Lung microvascular endothelial cell (primary cell): ENCODE measurements at regions not wholly inside any gene's neighbourhood (a gene's known extent, or its start where the extent isn't known, plus 50 kb on each side); places are given as distances from the start of the nearest gene placed in this dataset.
"Not testable (repeated sequence)": the region's sequence is repeated elsewhere in the genome, so short reads cannot be mapped to it uniquely, and the experiment has no call there.

Experiments used
- DNase-seq, 2 donors: peaks; one replicate each; pipeline versions ENCODE4 v3.0.0 to v3.0.0-alpha.2; 2010; ENCODE audit warnings: low read depth in 2 of 2

DNA sequence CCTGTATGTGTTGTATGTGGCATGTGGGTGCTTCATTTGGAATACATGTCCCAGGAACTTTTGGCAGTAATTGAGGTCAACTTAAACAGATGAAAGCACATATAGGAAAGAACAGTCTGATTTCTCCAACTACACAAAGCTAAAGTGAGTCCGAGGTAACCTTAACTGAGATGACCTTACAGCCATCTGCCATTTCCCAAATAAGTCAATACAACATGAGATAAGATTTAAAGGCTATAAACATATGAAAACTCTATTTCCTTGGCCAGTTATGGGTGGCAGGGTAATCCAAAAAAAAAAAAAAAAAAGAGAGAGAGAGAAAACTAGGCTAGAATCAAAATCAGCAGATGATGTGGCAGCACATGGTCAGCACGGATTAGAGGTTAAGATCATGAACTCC, 1068.3 kb downstream of the KHDRBS2 start:
- no peak for DNase-seq

DNA sequence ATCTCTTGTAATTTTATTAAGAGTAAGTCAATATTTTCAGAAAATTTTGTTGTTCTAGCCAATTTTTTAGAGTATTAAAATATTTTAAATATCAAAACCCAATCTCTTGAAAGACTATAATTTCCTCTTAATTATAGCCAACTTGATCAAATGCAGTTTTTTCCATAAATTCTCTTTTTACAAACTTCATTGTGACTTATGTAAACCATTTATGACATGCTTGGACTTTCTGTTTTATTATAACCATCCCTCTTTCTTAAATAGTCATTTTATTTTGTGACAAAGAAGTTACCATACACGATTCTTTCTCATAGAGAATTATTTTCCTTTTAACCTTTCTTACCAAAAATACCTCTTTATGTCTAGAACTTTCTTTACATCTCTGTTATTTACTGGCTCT, 1075.5 kb downstream of the KHDRBS2 start:
- DNase-seq: no peak

GRCh38 chr6:61203966-61204496, 1082.0 kb downstream of the KHDRBS2 start:
- no peak for DNase-seq

GRCh38 chr6:61200444-61200843, 1085.6 kb downstream of the KHDRBS2 start:
- no peak for DNase-seq

DNA sequence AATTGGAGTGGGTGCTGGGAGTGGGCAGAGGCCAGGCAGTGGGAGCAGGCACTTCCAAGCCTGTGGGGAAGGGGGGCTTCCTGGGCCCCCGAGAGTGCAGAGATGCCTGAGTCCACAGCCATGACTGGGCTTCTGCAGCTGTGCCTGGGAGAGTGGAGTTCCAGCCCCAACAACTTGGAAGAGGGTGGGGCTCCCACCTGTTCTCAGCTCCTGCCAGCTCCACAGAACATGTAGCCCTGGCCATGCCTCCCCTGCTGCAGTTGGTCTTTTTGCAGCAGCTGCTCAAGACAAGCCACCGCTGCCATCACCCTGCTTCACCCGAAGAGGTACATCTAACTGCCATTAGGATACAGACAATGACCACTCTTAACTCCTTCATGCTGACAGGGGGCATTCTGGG, 1092.3 kb downstream of the KHDRBS2 start:
- no peak for DNase-seq

DNA sequence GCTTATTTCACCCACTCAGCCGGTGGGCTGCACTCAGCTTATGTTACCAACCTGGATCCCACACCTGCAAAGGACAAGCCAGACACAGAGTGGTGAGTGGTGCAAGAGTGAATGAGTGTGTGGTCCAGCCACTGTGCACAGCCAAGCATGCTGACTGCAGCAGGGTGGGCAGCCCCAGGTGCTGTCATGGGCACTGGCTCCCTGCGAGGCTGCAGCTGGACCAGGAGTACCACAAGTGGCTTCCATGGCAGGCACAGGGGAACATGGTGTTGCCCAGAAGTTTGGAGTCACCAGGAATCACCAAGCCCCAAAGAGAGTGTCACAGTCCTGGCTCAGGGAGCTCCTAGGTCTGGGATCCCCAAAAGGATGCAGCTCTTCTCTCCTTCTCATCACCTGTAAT, 1093.4 kb downstream of the KHDRBS2 start:
- DNase-seq: no peak

DNA sequence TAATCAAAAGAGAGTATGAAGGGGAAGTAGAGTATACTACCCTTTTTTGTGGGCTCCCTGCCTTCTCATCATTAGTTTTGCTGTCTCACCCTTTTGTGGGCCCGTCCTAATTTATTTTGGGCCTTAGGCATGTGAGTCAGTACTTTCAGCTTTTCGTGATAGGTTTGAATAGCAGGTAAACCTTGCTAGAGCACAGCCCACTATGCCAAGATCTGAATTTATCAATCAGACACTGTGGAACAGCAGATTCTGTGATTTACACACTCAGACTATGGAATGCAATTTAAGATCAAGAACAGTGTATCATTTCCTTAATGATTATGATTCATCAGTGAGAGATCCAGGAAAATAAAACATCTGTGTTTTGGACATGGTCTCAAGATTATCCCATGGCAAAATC, 1117.1 kb downstream of the KHDRBS2 start:
- DNase-seq: no peak

DNA sequence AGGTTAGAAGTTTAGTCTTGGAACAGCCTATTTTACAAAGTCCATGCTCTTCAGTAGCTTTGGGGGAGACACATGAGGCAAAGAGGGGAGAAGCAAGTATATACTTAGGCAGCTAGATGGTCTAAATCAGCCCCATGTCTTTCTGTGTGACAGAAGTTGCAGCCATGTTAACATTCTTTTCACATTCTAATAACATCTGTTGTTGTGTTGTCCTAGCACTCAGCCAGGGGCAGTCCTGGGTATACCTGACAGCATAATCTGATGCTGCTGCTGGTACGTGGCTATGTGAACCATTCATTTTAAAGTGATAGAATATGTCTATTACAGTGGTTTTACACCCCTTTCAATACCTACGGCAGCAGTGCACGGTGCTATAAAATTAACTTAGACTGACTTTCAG, 1137.0 kb downstream of the KHDRBS2 start:
- not testable (repeated sequence) for DNase-seq

GRCh38 chr6:61142261-61142660, 1143.8 kb downstream of the KHDRBS2 start:
- DNase-seq: not testable (repeated sequence)

DNA sequence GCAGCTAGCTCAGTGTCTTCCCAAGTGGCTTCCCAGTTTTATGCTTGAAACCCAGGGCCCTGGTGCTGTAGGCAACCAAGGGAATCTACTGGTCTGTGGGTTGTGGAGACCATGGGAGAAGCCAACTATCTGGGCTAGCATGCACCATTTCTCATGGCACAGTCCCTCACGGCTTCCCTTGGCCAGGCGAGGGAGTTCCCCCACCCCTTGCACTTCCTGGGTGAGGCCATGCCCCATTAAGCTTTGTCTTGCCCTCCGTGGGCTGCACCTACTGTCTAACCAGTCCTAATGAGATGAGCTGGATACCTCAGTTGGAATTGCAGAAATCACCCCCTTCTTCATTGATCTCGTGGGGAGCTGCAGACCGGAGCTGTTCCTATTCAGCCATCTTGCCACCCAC, 1152.0 kb downstream of the KHDRBS2 start:
- peak in 1 of 2 donors; percentile 0 for DNase-seq

- not testable (repeated sequence) for DNase-seq
These were observed 1171.8 kb downstream of the KHDRBS2 start for GRCh38 chr6:61114185-61114584.

DNA sequence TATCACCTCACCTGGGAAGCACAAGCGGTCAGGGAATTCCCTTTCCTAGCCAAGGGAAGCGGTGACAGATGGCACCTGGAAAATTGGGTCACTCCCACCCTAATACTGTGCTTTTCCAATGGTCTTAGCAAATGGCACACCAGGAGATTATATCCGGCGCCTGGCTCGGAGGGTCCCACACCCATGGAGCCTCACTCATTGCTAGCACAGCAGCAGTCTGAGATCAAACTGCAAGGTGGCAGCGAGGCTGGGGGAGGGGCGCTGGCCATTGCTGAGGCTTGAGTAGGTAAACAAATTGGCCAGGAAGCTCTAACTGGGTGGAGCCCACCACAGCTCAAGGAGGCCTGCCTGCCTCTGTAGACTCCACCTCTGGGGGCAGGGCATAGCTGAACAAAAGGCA, 1178.1 kb downstream of the KHDRBS2 start:
- DNase-seq: not testable (repeated sequence)

DNA sequence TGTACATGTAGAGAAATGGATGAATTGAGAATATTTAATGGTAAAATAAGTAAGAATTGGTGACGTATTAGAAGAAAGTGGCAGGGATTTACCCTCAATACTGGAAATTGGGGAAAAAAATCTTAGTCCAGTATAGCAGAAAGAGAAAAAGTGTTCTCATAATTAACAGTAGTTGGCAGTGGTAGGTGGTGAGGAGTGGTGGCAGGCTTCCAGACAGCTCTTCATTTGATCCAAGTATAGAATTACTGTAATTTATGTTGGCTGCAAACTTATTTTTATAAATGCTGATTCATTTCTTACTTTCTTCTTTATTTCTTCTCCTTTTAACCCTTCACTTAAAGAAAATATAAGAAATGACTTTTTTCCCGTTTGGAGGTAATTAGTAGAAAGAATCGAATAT, 1182.4 kb downstream of the KHDRBS2 start:
- DNase-seq: not testable (repeated sequence)

DNA sequence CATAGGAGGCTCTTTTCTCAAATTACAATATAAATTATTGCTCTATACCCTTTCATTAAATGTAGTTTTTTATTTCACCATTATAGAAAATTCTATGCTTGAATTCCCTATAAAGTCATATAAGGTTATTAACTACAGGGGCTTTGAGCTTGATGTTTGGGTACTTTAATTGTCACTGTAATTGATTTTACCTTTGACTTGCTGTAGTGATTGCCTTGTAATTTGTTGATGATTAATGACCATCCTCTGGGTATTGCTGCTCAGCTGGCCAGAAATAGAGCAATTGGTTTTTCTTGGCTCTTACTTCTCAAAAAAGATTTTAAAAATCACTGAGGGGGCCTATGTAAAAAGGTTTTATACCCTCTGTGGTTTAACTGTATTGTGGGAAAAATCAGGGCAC, 1186.0 kb downstream of the KHDRBS2 start:
- DNase-seq: no peak

- DNase-seq: not testable (repeated sequence)
These were observed 1186.5 kb downstream of the KHDRBS2 start for GRCh38 chr6:61099561-61099960.

GRCh38 chr6:61087986-61088385, 1198.0 kb downstream of the KHDRBS2 start:
- not testable (repeated sequence) for DNase-seq

DNA sequence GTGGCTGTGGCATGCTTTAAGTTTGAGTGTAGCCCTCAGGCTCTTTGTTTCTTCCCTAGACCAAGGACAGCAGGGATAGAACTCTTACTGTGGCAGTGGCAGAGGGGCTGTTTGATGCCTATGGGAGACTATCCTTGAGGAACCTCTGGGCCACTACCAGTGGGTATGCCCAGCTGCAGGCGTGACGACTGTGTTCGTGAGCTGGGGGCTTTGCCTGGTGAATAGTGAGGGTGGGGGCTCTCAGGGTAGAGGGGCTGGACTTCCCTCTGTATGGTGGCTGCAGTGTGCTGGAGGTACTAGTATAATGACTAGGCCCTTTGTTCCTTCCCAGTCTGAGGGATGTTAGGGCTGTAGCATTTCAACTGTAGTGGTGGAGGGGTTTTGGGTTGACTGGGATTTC, 1242.0 kb downstream of the KHDRBS2 start:
- no peak for DNase-seq
